GM21717 (cell line): ENCODE measurements at regions not wholly inside any gene's neighbourhood (a gene's known extent, or its start where the extent isn't known, plus 50 kb on each side); places are given as distances from the start of the nearest gene placed in this dataset.
"Not testable (repeated sequence)": the region's sequence is repeated elsewhere in the genome, so short reads cannot be mapped to it uniquely, and the experiment has no call there.

Source experiments
- ATAC-seq: cut with Tn5 transposase; IDR thresholded peaks from one replicate; pipeline ENCODE4 v1.9.1; 2021; ENCODE audit warnings: mild to moderate bottlenecking, moderate library complexity; ENCODE audit not compliant: unreplicated experiment

GRCh38 chr7:39758234-39758970 is 135.0 kb downstream of the RALA start:
- no peak for ATAC-seq

DNA sequence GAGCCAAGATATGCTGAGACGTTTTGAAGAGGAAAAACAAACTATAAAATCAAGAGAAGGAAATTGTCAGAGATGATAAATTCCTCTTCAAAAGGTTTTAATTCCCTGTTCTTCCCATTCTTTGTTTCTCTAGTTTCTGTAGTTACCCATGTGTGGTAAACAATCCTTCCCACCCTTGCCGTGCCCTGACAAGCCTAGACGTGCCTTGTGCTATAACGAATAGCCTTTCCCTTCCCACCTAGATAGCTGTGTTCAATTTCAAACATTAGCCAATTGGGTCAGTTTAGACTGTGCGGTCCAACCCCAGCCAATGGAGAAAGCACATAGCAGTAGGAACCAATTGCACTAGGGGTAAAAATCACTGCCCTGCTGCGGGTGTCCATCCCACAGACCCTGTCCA is 138.1 kb downstream of the RALA start:
- ATAC-seq = no peak

DNA sequence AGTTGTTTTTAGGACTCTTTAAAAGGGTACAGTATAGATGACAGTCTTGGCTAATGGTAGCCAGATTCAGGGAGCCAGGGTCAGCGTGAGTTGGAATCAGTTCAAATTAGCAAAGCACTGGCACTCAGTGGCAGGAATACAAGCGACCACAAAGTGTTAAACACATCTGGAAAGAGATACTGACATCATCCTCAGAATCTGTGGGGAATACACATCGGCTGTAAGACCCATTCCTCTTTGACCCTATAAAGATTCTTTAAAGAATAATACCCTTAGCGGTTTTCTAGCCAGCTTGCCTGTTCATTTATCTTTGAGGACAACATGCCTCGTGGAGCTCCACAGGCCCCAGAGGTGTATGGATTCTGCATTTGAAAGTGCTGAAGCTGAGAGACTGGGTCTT is 139.1 kb downstream of the RALA start:
- not testable (repeated sequence) for ATAC-seq

GRCh38 chr7:39762881-39763280 is 139.5 kb downstream of the RALA start:
- not testable (repeated sequence) for ATAC-seq

DNA sequence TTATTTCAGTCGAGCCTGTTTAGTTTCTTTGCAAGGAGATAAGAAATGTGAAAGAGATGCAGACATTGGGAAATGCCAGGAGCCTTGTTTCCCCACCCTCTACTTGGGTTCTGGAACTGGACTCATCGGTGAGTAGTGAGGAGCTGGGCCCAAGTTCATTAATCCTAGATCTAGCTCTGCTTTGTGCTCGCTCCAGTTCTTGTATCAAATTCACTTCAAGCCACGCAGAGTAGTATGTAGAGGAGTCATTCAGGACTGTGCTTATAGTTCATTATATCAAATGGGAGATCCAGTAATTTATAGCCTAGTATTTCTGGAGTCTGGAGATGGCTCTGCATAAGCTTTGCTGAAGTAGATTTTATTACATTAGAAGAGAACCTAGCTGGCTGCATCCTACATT is 142.5 kb downstream of the RALA start:
- not testable (repeated sequence) for ATAC-seq

- ATAC-seq = not testable (repeated sequence)
Observed at GRCh38 chr7:39768439-39768838, 145.1 kb downstream of the RALA start.

GRCh38 chr7:39774341-39774851 is 151.0 kb downstream of the RALA start:
- not testable (repeated sequence) for ATAC-seq

- not testable (repeated sequence) for ATAC-seq
Observed at GRCh38 chr7:39781557-39781956, 158.2 kb downstream of the RALA start.

DNA sequence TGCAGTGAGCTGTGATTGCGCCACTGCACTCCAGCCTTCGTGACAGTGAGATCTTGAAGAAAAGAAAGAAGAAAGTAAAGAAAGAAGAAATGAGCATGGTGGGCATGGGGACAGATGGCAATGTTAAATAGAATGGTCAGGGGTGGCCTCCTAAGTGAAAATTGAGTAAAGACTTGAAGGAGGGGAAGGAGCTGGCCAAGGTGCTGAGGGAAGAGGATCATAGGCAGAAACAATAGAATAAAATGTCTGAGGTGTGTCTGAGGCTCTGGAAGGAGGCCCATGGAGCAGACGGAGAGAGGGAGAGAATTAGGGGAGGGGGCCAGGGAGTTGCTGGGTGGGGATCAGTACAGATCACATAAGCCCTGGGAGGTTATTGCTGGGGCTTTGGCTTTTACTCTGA is 163.1 kb downstream of the RALA start:
- not testable (repeated sequence) for ATAC-seq

DNA sequence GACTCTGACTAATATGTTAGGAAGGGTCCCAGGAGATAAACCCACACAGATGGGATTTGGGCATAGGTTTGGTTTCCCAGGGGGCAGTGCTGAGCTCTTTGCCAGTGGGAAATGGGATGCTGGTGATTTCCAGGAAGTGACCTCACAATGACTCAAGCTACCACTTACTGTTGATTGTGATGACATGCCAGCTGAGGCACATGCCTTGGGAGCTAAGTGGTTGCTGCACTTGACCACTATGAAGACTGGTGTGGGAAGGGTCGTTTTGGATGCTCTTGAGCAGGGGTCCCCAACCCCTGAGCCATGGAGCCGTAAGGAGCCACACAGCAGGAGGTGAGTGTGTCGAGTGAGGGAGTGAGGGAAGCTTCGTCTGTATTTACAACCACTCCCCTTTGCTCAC is 159.0 kb upstream of the CDK13 start:
- ATAC-seq = not testable (repeated sequence)

- not testable (repeated sequence) for ATAC-seq
Observed at GRCh38 chr7:39791911-39792310, 158.1 kb upstream of the CDK13 start.

GRCh38 chr7:39793026-39793425 is 157.0 kb upstream of the CDK13 start:
- ATAC-seq = not testable (repeated sequence)

- not testable (repeated sequence) for ATAC-seq
Observed at GRCh38 chr7:39793851-39794250, 156.2 kb upstream of the CDK13 start.

- ATAC-seq = not testable (repeated sequence)
Observed at GRCh38 chr7:39796947-39797346, 153.1 kb upstream of the CDK13 start.

DNA sequence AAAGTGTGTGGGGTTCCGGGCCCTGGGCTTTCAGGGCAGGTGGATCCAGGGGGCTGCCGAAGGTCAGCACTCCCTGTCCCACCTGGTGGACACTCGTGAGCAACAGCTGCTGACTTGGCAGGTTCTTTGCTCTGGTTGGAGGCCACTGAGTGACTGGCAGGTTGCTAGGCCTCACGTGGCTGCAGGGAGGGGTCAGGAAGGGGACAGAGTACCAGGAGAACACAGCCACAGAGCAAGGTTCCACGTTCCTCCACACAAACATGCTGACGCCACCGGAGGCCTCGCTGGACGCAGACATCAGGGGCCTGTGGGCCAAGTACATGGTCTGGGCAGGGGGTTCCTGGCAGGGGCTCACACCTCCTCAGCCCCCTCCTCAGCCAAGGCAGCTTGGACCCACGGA is 152.0 kb upstream of the CDK13 start:
- ATAC-seq = not testable (repeated sequence)

DNA sequence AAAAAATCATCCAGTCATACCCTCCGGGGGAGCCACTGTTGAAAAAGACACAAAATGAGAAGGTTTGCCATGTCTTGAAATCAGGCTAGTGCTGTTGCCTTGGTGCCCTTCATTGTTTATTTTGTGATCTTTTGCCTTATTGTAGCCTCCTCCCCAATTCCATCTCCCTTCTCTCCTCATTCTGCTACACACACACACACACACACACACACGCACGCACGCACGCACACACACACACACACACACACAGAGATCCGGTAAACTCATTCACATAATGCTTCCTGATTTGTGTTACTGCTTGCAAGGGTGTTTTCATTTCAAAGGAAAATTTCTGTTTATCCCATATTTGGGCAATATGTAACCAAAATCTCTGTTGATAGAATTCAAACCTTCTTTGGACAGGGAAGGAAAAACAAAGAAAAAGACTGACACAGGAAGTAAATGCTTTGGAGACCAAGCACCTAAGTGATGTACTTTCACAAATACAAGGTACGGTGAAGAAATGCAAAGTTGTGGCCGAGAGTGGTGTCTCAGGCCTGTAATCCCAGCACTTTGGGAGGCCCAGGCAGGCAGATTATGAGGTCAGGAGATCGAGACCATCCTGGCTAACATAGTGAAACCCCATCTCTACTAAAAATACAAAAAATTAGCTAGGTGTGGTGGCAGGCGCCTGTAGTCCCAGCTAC is 141.1 kb upstream of the CDK13 start:
- ATAC-seq = no peak

DNA sequence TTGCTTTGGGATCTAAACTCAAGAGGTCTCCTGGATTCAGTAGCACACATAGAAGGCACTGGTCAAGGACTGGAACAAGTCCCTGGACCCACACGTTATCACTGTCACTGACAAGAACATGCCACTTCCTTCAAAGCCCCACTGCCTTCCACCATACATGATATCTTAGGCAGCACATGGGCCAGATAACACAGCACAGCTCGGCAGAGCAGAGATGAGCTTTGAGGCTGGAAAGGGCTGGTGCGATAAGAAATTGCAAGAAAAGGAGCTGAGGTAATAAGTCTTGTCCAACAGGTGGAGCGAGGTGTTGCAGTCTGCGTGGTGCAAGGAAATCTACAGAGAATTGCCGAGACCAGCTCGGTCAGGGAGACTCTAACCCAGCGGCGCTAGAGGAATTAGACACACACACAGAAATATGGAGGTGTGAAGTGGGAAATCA is 139.8 kb upstream of the CDK13 start:
- no peak for ATAC-seq

- ATAC-seq = no peak
Observed at GRCh38 chr7:39810710-39811109, 139.3 kb upstream of the CDK13 start.

DNA sequence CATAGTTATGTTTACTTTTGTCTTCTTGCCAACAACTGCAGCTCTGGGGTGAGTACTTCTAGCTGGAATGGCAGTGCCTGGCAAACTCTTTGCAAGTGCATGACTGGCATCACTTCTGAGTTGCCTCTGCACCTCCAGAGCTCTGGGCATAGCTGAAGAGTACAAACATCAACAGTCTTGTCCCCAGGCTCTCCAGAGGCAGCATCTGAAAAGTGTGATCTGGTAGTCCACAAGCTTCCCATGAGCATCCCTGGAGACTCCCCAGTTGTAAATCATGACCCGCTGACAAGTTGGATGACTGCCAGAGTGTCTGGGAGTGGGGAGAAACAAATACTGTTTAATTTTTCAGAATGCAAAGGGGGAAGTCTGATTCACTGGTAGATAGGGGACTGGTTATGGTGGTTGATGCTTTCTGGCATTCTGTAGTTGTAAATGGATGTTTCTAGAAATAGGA is 138.9 kb upstream of the CDK13 start:
- no peak for ATAC-seq

GRCh38 chr7:39816462-39817060 is 133.5 kb upstream of the CDK13 start:
- no peak for ATAC-seq

GRCh38 chr7:39819514-39819913 is 130.5 kb upstream of the CDK13 start:
- no peak for ATAC-seq
